H54 (cell line): ENCODE measurements at regions not wholly inside any gene's neighbourhood (a gene's known extent, or its start where the extent isn't known, plus 50 kb on each side); places are given as distances from the start of the nearest gene placed in this dataset.

Experiments used
- DNase-seq: peaks from one replicate; pipeline ENCODE4 v3.0.0; 2011; ENCODE audit warnings: low spot score, mixed read lengths; ENCODE audit not compliant: insufficient read length
- FAIRE-seq: peaks from 3 replicates; lab custom pipeline; 2011; peaks lifted over from hg19 to GRCh38; lab: Jason Lieb, UNC
- POLR2A ChIP-seq: IDR thresholded peaks from 2 replicates; pipeline ENCODE4 v1.6.1; 2011; ENCODE audit warnings: low read depth, mild to moderate bottlenecking, low read length

- no peak for DNase-seq
- no peak for TF ChIP-seq POLR2A
- no peak for FAIRE-seq
Measured at GRCh38 chr3:66106788-66107187, 68.1 kb upstream of the MAGI1 start.

GRCh38 chr3:66104535-66104934, 65.8 kb upstream of the MAGI1 start:
- TF ChIP-seq POLR2A, result no peak
- FAIRE-seq (no peak), DNase-seq (no peak)

- DNase-seq (no peak), FAIRE-seq (no peak)
- TF ChIP-seq POLR2A, result no peak
Measured at GRCh38 chr3:66103729-66104128, 65.0 kb upstream of the MAGI1 start.

GRCh38 chr3:66101901-66102300, 63.2 kb upstream of the MAGI1 start:
- DNase-seq, result no peak
- no peak for FAIRE-seq
- no peak for TF ChIP-seq POLR2A

GRCh38 chr3:66099541-66100065, 60.9 kb upstream of the MAGI1 start:
- FAIRE-seq, result no peak
- no peak for DNase-seq
- no peak for TF ChIP-seq POLR2A

- DNase-seq, result no peak
- no peak for FAIRE-seq
- TF ChIP-seq POLR2A, result no peak
Measured at GRCh38 chr3:66098436-66098835, 59.7 kb upstream of the MAGI1 start.

- TF ChIP-seq POLR2A, result no peak
- DNase-seq, result no peak
- FAIRE-seq, result no peak
Measured at GRCh38 chr3:66097647-66098046, 58.9 kb upstream of the MAGI1 start.

- FAIRE-seq, result no peak
- TF ChIP-seq POLR2A, result no peak
- no peak for DNase-seq
Measured at GRCh38 chr3:66095295-66096001, 56.7 kb upstream of the MAGI1 start.

- DNase-seq, result no peak
- no peak for FAIRE-seq
- no peak for TF ChIP-seq POLR2A
Measured at GRCh38 chr3:66093981-66094380, 55.3 kb upstream of the MAGI1 start.

GRCh38 chr3:66092175-66092995, 53.7 kb upstream of the MAGI1 start:
- DNase-seq (no peak), FAIRE-seq (no peak)
- no peak for TF ChIP-seq POLR2A
